M059J (cell line): ENCODE measurements at regions not wholly inside any gene's neighbourhood (a gene's known extent, or its start where the extent isn't known, plus 50 kb on each side); places are given as distances from the start of the nearest gene placed in this dataset.
"Not testable (repeated sequence)": the region's sequence is repeated elsewhere in the genome, so short reads cannot be mapped to it uniquely, and the experiment has no call there.

Experiments
- DNase-seq: peaks from one replicate; pipeline ENCODE4 v3.0.0-alpha.2; 2012; ENCODE audit warnings: low read depth

DNA sequence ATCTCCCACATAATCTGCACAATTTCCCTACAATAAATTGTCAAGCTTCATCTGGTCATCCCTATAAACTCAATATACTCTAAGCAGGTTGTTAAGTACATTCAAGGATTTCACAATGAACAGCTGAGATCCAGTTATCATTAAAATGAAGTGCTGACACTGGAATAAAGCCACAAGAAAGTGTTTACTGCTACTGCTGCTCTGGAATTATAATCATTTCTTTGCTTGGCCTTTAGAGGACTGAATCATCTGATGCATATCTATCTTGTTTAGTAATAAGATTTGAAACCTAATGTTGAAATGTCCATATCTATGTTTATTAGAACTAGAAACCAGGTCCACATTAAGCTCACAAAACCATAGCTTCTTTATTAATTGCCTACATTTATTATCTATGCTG lies 338.6 kb upstream of the ZFP42 start:
- DNase-seq: peak; percentile 45

DNA sequence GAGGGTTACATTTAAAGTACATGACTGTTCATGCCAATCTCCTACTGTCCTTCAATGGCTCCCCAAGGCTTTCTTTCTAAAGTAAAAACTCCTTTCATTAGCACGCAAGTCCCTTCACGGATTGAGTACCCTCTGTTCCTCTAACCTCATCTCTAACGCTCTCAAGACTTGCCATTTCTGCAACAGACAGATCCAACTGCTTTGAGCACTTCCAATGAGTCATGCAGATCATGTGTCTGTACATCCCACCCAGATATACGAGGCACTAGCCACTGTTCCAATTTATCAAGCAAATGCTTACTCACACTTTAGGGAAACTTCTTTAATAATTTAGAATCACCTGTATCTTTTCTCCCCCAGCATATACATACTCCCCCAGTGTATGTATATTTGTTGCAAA lies 332.5 kb upstream of the ZFP42 start:
- DNase-seq: no peak

DNA sequence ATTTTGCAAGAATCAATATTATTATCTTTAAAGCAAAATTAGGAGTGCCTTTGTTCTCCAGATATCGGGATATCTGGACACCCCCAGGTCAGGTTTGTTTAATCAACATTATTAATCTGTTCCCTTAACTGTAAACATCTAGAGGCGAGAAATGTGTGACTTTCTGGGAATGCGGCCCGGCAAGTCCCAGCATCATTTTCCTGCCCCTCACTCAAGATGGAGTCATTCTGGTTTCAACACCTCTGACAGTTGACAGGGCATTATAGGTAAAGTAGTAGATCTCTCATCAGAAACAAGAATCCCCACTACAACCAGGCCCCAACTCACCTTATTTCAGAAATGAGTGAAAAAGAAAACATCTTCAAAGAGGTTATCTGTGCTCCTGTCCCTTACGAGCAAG lies 331.6 kb upstream of the ZFP42 start:
- no peak for DNase-seq

DNA sequence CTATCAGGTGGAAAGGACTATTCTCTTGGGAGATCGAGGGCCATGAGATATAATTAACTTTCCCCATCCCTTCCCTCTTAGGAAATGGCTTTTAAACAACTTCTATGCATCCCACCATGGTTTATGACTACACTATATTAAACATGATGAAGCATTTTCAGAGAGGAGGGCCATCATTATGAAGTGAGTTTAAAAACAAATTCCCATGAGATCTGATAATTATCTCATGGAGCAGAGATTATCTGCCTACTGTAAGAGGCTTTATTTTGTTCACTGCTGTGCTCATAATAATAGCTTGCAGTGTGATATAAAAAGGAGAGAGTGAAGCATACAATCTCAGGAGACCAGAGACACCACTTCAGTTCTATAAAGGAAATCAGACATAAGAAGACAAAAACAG lies 330.5 kb upstream of the ZFP42 start:
- no peak for DNase-seq

DNA sequence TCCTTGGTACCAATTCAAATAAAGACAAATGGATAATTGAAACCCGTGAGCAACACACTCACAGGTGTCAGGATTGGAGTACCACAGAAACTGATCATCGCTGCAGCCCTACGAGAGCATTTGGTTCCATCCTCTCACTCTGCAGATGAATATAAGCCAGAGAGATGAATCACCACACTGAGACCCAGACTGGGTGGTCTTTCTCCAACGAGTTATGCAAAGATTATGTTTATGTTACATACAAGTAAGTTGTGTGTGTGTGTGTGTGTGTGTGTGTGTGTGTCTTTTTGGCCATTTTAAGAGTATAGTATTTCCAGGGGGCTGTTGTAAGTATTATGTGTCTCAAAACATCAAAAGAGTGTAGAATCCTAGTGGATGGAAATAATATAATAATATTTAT lies 329.5 kb upstream of the ZFP42 start:
- no peak for DNase-seq

DNA sequence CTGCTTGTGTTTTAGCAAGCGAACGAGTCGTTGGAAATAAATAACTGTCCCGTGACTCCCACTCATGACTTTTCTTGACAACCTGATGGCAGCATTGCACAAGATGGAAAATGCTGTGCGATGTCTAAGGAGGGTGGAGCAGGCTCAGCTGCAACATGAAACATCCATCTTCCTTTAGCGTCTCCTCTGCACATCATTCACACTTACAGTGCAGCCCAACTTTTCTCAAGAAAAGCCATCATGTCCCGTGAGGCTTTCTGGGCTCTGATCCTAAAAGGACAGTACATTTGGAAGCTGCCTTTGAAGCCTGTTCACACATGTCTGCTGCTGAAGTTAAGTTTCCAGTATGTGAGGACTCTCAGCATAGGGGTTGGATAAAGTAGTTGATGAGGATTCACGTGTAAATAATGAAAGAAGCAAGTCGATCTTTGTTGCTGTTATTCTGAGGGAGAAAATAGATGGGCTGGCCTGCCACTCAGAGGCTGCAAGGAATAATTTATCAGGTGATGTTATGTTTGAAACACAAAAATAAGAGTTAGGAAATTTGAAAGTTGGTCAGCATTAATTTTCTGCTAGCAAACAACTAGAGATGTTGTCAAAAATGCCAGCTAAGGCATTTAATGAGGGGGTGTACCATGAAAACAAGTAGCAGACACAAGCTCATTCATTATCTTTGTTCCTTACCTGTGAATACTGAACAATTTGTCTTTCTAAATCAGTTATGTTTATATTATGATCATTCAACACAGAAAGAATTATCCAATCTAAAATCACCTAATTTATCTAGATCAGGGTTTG lies 328.7 kb upstream of the ZFP42 start:
- no peak for DNase-seq

DNA sequence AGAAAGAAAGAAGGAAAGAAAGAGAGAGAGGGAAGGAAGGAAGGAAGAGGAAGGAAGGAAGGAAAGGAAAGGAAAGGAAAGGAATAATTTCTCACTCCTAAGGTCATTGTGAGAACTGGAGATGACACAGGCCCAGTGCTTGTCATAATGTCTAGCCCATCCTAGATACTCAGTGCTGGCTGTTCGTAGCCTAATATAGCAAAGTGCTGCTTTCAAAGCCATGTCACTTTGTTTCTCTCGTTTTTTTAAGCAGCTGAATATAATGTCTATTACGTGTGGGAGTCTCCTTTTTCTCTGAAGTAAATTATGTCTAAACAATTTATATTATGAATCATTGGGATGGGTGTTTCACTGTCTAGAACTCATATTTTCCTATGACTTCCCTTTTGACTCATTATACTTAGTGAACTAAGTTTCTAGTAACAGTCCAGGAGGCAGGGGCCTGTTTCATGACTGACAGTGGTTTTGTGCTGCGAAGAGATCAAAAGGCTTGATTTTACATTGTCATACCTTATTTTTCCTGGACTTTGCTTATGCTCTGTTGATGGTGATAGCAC lies 327.0 kb upstream of the ZFP42 start:
- DNase-seq: peak; percentile 73

DNA sequence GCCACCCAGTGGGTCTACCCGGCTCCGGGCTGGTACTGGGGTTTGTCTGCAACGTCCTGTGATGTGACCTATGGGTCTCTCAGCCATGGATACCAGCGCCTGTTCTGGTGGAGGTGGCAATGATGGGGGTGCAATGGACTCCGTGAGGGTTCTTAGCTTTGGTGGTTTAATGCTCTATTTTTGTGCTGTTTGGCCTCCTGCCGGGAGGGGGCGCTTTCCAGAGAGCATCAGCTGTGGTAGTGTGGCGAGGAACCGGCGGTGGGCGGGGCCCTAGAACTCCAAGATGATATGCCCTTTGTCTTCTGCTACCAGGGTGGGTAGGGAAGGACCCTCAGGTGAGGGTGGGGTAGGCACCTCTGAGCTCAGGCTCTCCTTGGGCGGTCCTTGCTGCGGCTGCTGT lies 324.1 kb upstream of the ZFP42 start:
- DNase-seq: not testable (repeated sequence)

DNA sequence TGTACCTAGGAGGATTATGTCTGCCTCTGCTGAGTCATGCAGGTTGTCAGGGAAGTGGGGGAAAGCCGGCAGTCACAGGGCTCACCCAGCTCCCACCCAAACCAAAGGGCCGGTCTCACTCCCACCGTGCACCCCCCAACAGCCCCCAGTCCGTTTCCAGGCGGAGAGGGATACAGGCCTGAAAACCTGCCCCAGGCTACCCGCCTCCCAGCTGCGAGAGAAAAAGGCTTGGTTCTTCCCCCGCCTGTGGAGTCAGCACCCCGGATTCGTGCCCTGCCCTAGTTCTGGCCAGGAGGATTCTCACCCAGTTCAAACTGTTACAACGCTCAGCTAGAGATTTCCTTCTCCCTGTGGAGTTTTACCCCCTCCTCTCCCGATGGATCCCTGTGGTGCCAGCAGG lies 323.6 kb upstream of the ZFP42 start:
- not testable (repeated sequence) for DNase-seq

DNA sequence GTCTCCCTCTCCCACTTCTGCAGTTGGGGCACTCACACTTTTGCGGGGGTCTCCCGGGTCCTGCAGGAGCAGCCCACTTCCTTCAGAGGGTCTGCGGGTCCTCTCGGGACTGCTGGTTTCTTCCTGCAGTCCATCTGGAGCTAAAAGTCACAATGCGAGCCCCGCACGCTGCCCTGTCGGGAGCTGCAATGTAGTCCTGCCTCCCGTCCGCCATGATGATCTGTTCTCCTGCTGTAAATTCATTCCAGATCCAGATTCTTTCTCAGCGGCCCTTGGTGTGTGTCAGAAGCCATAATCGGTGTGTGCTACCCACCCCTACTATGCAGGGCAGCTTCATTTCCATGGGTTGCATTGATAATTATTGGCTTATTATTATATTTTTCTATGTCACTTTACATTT lies 323.0 kb upstream of the ZFP42 start:
- peak; percentile 35 for DNase-seq

DNA sequence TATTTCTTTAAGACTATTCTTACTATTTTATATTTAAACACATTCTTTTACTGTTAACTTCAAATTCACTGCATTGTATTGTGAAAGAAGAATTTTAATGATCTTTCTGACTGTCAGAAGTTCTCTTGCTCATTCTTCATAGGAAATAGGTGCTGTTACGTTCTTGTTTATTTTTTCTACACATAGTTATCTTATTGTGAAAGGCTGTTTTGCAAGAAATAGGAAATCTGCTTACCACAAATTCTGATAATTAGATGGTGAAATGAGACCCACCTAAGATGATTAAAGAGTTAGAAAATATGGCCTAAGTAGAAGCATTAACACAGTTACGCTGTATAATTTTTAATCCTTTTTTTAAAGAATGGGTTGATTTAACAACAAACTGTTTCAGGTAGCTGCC lies 316.1 kb upstream of the ZFP42 start:
- no peak for DNase-seq

DNA sequence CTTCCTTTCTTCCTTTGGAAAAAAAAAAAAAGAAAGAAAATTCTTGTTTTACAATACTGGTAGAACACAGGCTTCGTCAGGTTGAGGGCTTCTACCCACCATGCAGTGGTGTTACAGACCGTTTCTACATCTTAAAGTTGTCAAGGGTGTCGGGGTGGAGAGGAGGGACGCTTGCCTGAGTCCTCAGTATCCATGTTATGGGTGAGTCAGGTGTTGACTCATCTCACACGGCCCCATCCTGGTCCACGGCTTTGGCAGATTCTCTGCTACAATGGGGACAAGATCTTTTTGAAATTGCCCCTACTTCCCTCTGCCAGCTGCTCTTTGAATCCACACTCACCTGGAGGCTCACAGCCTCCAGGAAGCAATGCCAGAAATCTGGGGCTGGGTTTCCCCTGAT lies 310.3 kb upstream of the ZFP42 start:
- peak; percentile 50 for DNase-seq

DNA sequence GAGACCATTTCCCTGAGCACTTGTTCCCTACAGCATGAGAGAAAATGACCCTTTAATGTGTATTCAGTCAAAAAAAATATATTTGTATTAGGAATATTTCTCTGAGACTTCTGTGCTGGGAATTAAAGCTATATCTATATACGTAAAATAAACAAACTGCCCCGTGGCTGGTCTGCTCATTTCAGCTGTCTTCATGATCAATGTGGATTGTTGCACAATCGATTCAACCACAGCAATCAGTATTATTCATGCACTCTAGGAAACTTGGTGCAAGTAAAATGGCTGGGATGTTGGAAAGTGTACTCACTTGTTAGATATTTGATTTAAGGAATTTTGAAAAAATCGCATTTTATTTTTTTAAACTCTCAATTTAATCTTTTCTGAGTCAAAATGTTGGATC lies 307.9 kb upstream of the ZFP42 start:
- peak; percentile 1 for DNase-seq

DNA sequence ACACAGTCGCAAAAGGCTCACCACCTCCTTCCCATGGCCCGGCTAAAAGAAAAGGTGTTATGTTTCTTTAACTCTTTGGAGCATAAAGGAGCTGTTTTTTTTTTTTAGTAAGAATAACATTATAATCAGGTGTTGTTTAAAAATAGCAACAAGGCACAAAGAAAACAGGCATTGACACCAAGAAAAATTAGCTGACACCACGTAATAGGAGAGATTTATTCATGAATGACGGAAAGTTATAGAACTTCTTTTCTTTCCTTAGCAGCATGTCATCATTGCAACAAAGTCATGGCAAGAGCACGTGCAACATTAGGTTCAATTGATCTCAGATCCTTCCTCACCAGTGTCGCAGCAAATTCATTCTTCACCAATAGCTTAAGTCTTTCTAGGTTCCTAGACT lies 302.9 kb upstream of the ZFP42 start:
- no peak for DNase-seq

DNA sequence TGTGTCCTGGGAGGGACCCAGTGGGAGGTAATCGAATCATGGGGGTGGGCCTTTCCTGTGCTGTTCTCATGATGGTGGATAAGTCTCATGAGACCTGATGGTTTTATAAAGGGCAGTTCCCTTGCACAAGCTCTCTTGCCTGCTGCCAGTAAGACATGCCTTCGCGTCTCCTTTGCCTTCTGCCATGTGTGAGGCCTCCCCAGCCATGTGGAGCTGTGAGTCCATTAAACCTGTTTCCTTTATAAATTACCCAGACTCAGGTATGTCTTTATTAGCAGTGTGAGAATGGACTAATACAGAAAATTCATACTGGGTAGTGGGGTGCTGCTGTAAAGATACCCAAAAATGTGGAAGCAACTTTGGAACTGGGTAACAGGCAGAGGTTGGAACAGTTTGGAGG lies 300.0 kb upstream of the ZFP42 start:
- DNase-seq: not testable (repeated sequence)

DNA sequence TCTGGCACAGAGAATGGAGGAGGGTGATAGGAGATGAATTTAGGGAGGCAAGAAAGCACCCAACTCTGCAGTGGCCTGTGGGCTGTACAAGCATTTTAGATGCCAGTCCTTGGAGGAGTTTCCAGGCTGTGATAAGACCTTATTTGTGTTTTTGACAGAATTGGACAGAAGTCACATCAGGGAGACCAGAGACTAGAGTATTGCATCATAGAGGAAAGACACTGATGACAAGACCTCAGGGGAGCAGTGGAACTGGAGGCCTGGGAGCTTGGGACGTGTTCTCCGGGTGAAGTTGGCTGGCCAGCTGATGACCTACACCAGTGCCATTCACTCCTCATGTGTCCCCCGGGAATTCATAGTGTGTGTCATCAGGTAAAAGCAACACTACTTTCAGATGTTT lies 284.0 kb upstream of the ZFP42 start:
- no peak for DNase-seq

DNA sequence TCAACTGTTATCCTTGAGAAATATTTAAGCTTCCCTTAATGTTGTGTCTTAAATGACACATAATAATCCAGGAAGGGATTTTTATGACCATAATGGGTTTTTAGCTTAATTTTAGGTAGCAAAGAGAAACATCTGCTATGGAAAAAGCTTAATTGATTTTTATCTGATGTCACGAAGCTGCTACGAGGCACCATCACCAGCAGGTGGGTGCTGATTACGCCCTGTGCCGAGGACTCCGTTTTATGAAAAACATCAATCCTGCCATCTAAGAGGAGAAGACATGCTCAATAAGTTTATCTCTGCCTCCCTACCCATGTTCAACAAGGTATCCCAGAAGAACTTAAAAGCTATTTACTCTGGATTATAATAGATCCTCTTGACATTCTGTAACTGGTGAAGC lies 280.6 kb upstream of the ZFP42 start:
- DNase-seq: no peak

DNA sequence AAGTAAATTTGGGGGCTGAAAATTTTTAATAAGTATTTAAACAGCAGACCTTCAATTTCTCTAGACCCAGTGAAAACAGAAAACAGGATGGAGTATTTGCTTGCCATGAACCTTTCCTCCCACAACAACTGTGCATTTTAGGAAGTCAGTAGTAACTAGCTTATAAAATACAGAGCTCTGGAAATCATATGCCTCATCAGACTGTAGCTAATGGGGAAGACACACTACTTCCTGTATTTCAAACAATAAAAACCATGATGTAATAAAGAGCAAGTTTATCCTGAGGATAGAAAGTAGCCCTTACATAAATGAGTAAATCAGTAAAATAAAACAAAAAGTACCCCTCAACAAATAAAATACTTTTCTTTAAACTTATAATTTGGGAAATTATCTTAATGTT lies 280.1 kb upstream of the ZFP42 start:
- DNase-seq: no peak

DNA sequence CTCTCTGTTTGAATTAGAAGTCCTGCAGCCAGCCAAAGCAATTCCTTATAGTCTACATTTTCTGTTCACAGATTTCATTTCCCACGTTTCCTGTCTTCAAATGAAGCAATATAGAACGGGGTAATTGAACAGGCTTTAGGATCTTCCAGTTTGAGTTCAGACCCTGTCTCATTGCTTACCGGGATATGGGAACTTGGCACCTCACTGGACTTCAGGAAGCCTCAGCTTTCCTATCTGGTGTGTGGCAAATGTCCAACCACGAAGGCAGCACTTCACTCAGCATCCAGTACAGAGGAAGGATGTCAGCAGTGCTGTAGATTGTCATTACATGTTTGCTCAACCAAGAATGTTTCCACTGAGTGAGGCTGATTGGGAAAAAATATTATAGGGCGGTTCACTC lies 271.1 kb upstream of the ZFP42 start:
- DNase-seq: no peak

DNA sequence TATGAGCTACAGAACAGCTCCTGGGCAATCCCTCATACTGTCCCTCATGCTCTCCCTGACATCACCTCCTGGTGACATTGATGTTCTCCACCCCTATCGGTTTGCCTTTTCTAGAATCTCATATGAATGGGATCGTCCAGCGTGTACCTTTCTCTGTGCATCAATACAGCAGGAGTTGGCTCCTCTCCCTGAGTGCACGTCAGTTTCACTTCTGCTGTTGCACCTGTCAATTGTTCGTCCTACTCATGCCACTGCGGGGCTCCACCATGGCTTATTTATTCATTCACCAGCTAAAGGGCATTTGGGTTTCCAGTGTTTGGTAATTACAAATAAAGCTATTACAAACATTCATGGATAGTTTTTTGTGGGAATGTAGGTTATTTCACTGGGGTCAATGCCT lies 269.1 kb upstream of the ZFP42 start:
- no peak for DNase-seq

DNA sequence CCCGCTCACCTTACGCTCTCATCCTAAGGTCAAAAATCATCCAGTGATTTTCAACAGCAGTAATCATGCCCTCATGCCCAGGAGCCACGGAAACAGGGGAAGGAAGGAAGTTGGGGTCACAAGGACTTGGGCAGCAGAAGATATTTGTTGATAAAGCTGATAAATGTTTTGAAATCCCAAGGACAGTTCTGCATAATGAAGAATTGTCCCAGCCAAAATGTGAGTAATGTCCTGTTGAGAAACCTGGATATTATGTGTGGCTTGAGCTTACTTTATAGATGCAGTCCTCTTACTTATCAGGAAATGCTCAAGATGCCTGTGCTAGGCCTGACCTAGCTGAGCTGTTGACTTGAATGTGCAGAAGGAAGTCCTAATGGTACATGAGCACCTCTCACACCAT lies 263.0 kb upstream of the ZFP42 start:
- DNase-seq: peak; percentile 31

DNA sequence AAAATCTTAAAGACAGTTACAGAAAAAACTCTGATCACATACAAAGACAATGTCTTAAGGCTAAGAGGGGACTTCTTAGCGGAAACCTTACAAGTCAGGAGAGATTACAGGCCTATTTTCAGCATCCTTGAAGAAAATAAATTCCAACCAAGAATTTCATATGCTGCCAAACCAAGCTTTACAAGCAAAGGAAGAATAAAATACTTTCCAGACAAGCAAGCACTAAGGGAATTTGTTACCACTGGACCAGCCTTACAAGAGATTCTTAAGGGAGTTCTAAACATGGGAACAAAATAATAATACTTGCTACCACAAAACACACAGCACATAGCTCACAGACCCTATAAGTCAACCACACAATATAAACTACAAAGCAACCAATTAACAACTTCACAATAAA lies 255.8 kb upstream of the ZFP42 start:
- no peak for DNase-seq

DNA sequence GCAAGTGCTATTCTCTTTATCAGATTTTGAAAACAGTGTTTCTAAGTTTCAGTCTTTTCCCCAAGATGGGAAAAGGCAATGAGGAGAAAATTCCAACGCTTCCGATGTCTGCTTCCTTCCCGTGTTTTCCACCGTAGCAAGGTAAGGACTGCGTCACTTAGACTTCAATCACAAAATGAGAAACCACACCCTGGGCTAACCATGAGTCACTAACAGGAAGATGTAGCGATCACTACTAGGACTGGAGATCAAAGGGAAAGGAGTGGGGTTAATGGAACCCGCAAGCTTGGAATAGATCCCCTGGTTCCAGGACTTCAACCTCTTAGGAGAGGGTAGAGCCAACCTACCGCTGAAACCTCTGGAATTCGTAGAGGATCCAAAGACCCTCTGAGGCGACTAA lies 250.7 kb upstream of the ZFP42 start:
- peak; percentile 12 for DNase-seq

DNA sequence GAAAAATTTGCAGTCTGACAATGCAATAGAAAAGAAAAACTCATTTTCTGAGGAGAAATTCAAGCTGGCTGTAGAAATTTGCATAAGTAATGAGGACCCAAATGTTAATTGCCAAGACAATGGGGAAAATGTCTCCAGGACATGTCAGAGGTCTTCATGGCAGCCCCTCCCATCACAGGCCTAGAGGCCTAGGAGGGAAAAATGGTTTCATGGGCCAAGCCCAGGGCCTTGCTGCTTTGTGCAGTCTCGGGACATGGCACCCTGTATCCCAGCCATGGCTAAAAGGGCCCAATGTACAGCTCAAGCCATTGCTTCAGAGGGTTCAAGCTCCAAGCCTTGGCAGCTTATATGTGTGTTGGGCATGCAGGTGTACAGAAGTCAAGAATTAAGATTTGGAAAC lies 244.9 kb upstream of the ZFP42 start:
- not testable (repeated sequence) for DNase-seq
